Mesenchymal stem cell (in vitro differentiated cells and primary cell): ENCODE measurements at regions not wholly inside any gene's neighbourhood (a gene's known extent, or its start where the extent isn't known, plus 50 kb on each side); places are given as distances from the start of the nearest gene placed in this dataset.

Source experiments
- DNase-seq: peaks from one replicate; pipeline ENCODE4 v3.0.0-alpha.2; 2013
- H2AFZ ChIP-seq: one replicate; pipeline ENCODE4 v1.6.1; 2013; ENCODE audit warnings: low read depth, mild to moderate bottlenecking, control low read depth, inconsistent platforms, low read length, moderate library complexity
- H2AK5ac ChIP-seq: 2 replicates; pipeline ENCODE4 v1.6.1; 2013; ENCODE audit warnings: low read length, moderate library complexity, mild to moderate bottlenecking, inconsistent platforms; ENCODE audit not compliant: severe bottlenecking
- H2BK120ac ChIP-seq: one replicate; pipeline ENCODE4 v1.6.1; 2013; ENCODE audit warnings: low read depth, mild to moderate bottlenecking, inconsistent platforms, low read length, moderate library complexity
- H2BK12ac ChIP-seq, 2 experiments: one replicate each; pipeline ENCODE4 v1.6.1; 2013; ENCODE audit warnings: inconsistent platforms in 2 of 2, low read length in 2 of 2, mild to moderate bottlenecking in 2 of 2, moderate library complexity in 2 of 2, control low read depth in 1 of 2
- H2BK15ac ChIP-seq: one replicate; pipeline ENCODE4 v1.6.1; 2013; ENCODE audit warnings: mild to moderate bottlenecking, low read depth, inconsistent platforms; ENCODE audit not compliant: poor library complexity, severe bottlenecking
- H2BK5ac ChIP-seq: 2 replicates; pipeline ENCODE4 v1.6.1; 2013; ENCODE audit warnings: low read depth, mild to moderate bottlenecking, low read length, control low read depth, inconsistent platforms; ENCODE audit not compliant: poor library complexity, severe bottlenecking
- H3K14ac ChIP-seq, 2 experiments: one replicate each; pipeline ENCODE4 v1.6.1; 2013; ENCODE audit warnings: inconsistent platforms in 2 of 2, low read length in 2 of 2, control low read depth in 1 of 2, mild to moderate bottlenecking in 1 of 2, moderate library complexity in 1 of 2
- H3K18ac ChIP-seq, 2 experiments: one replicate each; pipeline ENCODE4 v1.6.1; 2013; ENCODE audit warnings: inconsistent platforms in 2 of 2, low read length in 2 of 2, control low read depth in 1 of 2, low read depth in 1 of 2, mild to moderate bottlenecking in 1 of 2
- H3K23ac ChIP-seq, 2 experiments: one replicate each; pipeline ENCODE4 v1.6.1; 2013; ENCODE audit warnings: inconsistent platforms in 2 of 2, low read length in 2 of 2, mild to moderate bottlenecking in 2 of 2, moderate library complexity in 2 of 2, control low read depth in 1 of 2
- H3K27ac ChIP-seq: 2 replicates; pipeline ENCODE4 v1.5.1; 2013; ENCODE audit warnings: mild to moderate bottlenecking, moderate library complexity, low read length, control low read depth, inconsistent platforms; ENCODE audit not compliant: poor library complexity, severe bottlenecking
- H3K27me3 ChIP-seq, 2 experiments: 2 replicates each; pipeline versions ENCODE4 v1.6.1 to v1.7.0; 2013; ENCODE audit warnings: low read length in 2 of 2, mild to moderate bottlenecking in 2 of 2, moderate library complexity in 2 of 2, control low read depth in 1 of 2, inconsistent platforms in 1 of 2; ENCODE audit not compliant: control insufficient read depth in 1 of 2, insufficient read depth in 1 of 2
- H3K36me3 ChIP-seq, 2 experiments: 2 replicates each; pipeline versions ENCODE4 v1.6.1 to v1.7.0; 2013; ENCODE audit warnings: low read length in 2 of 2, control low read depth in 1 of 2, inconsistent platforms in 1 of 2, low read depth in 1 of 2, mild to moderate bottlenecking in 1 of 2; ENCODE audit not compliant: insufficient read depth in 2 of 2, control insufficient read depth in 1 of 2
- H3K4ac ChIP-seq, 2 experiments: one replicate each; pipeline ENCODE4 v1.6.1; 2013; ENCODE audit warnings: inconsistent platforms in 2 of 2, low read length in 2 of 2, mild to moderate bottlenecking in 2 of 2, moderate library complexity in 2 of 2, control low read depth in 1 of 2, low read depth in 1 of 2
- H3K4me1 ChIP-seq: 2 replicates; pipeline ENCODE4 v1.6.1; 2013; ENCODE audit warnings: low read depth, low read length, control low read depth; ENCODE audit not compliant: control insufficient read depth, insufficient read depth
- H3K4me2 ChIP-seq: 2 replicates; pipeline ENCODE4 v1.6.1; 2013; ENCODE audit warnings: low read length, mild to moderate bottlenecking, inconsistent platforms; ENCODE audit not compliant: poor library complexity, severe bottlenecking
- H3K4me3 ChIP-seq, 2 experiments: 2 replicates each; pipeline versions ENCODE4 v1.5.1 to v1.7.0; 2013; ENCODE audit warnings: low read length in 2 of 2, mild to moderate bottlenecking in 2 of 2, control low read depth in 1 of 2, low read depth in 1 of 2; ENCODE audit not compliant: insufficient read depth in 1 of 2
- H3K79me1 ChIP-seq: replicated peaks from 2 replicates; pipeline ENCODE4 v1.6.1; 2013; ENCODE audit warnings: mild to moderate bottlenecking, control low read depth, low read length, inconsistent platforms; ENCODE audit not compliant: poor library complexity, severe bottlenecking
- H3K9ac ChIP-seq: 2 replicates; pipeline ENCODE4 v1.7.0; 2013; ENCODE audit warnings: mild to moderate bottlenecking, low read length, moderate library complexity
- H3K9me3 ChIP-seq: 2 replicates; pipeline ENCODE4 v1.7.0; 2013; ENCODE audit warnings: mild to moderate bottlenecking, low read length; ENCODE audit not compliant: control insufficient read depth
- H4K8ac ChIP-seq: one replicate; pipeline ENCODE4 v1.6.1; 2013; ENCODE audit warnings: inconsistent platforms, mild to moderate bottlenecking, low read length, moderate library complexity
- H4K91ac ChIP-seq: one replicate; pipeline ENCODE4 v1.6.1; 2013; ENCODE audit warnings: mild to moderate bottlenecking, low read length, inconsistent platforms
- WGBS: methylation state at CpG from one replicate; pipeline ENCODE4 v1.1.7; 2013; ENCODE audit warnings: mixed read lengths; 5-methylcytosine and 5-hydroxymethylcytosine counted together

- Histone ChIP-seq H3K36me3 (no peaks in the 10 kb centered on the region), H2BK12ac (no peak overlapping the region), H3K27me3 (no peaks in the 10 kb centered on the region), H3K14ac (no peak overlapping the region), H3K27ac (no peak overlapping the region), H3K9me3 (no peaks in the 10 kb centered on the region), H4K8ac (no peak overlapping the region), H2AK5ac (no peak overlapping the region), H3K18ac (no peak overlapping the region), H3K4me1 (no peaks in the 10 kb centered on the region), H3K4me2 (no peak overlapping the region), H4K91ac (no peak overlapping the region), H2AFZ (no peak overlapping the region), H3K79me1 (no peaks in the 10 kb centered on the region), H3K4ac (no peak overlapping the region), H3K9ac (no peak overlapping the region), H3K23ac (no peak overlapping the region), H3K4me3 (no peak overlapping the region), H2BK120ac (no peak overlapping the region), H2BK15ac (no peak overlapping the region), H2BK5ac (no peak overlapping the region)
- WGBS: 81% methylated on average over 5 of the region's 5 CpGs
- no peak for DNase-seq
These were observed 505.9 kb downstream of the CPS1 start for GRCh38 chr2:211062297-211062612.

- Histone ChIP-seq H3K23ac (no peak overlapping the region), H3K4me3 (no peak overlapping the region), H3K14ac (no peak overlapping the region), H2BK5ac (no peak overlapping the region), H2BK120ac (no peak overlapping the region), H3K18ac (no peak overlapping the region), H3K27ac (no peak overlapping the region), H2BK12ac (no peak overlapping the region), H3K4ac (no peak overlapping the region), H3K4me1 (no peaks in the 10 kb centered on the region), H2AFZ (no peak overlapping the region), H3K27me3 (no peaks in the 10 kb centered on the region), H3K9ac (no peak overlapping the region), H4K91ac (no peak overlapping the region), H3K9me3 (no peaks in the 10 kb centered on the region), H2BK15ac (no peak overlapping the region), H4K8ac (no peak overlapping the region), H2AK5ac (no peak overlapping the region), H3K36me3 (no peaks in the 10 kb centered on the region), H3K4me2 (no peak overlapping the region), H3K79me1 (no peaks in the 10 kb centered on the region)
- DNase-seq: no peak
- no CpG with 5 or more reads among the region's 5 CpGs for WGBS
These were observed 510.6 kb downstream of the CPS1 start for GRCh38 chr2:211067029-211067428.

GRCh38 chr2:211068108-211068780, 511.8 kb downstream of the CPS1 start:
- H4K8ac ChIP-seq: no peak overlapping the region

GRCh38 chr2:211070547-211070946, 514.1 kb downstream of the CPS1 start:
- Histone ChIP-seq H4K91ac (no peak overlapping the region), H3K4me1 (no peaks in the 10 kb centered on the region), H2BK5ac (no peak overlapping the region), H3K27me3 (no peaks in the 10 kb centered on the region), H3K23ac (no peak overlapping the region), H3K9ac (no peak overlapping the region), H3K79me1 (no peaks in the 10 kb centered on the region), H2BK12ac (no peak overlapping the region), H4K8ac (no peak overlapping the region), H3K9me3 (no peaks in the 10 kb centered on the region), H3K4ac (no peak overlapping the region), H3K14ac (no peak overlapping the region), H2AFZ (no peak overlapping the region), H3K36me3 (no peaks in the 10 kb centered on the region), H2AK5ac (no peak overlapping the region), H3K27ac (no peak overlapping the region), H3K4me2 (no peak overlapping the region), H3K18ac (no peak overlapping the region), H2BK120ac (no peak overlapping the region), H2BK15ac (no peak overlapping the region), H3K4me3 (no peak overlapping the region)
- WGBS: 20% methylated on average over 1 of the region's 3 CpGs
- DNase-seq: no peak

More at GRCh38 chr2:211068108-211068780, 511.8 kb downstream of the CPS1 start:
- H3K79me1 ChIP-seq: no peaks in the 10 kb centered on the region
- H2BK15ac ChIP-seq: no peak overlapping the region
- H3K9me3 ChIP-seq: no peaks in the 10 kb centered on the region
- no peak overlapping the region for H2AK5ac ChIP-seq
- no peak overlapping the region for H3K4ac ChIP-seq
- no peak overlapping the region for H3K9ac ChIP-seq
- DNase-seq: no peak
- H2BK5ac ChIP-seq: no peak overlapping the region
- no peak overlapping the region for H2BK12ac ChIP-seq
- H3K27me3 ChIP-seq: no peaks in the 10 kb centered on the region
- no peaks in the 10 kb centered on the region for H3K36me3 ChIP-seq
- no peak overlapping the region for H4K91ac ChIP-seq
- no peak overlapping the region for H3K14ac ChIP-seq
- no peaks in the 10 kb centered on the region for H3K4me1 ChIP-seq
- H2BK120ac ChIP-seq: no peak overlapping the region
- no peak overlapping the region for H3K4me2 ChIP-seq
- H3K27ac ChIP-seq: no peak overlapping the region
- no peak overlapping the region for H2AFZ ChIP-seq
- H3K23ac ChIP-seq: no peak overlapping the region
- H3K4me3 ChIP-seq: no peak overlapping the region
- H3K18ac ChIP-seq: no peak overlapping the region
- 87% methylated on average over 5 of the region's 6 CpGs for WGBS
